Panc1 (cell line): ENCODE measurements at regions not wholly inside any gene's neighbourhood (a gene's known extent, or its start where the extent isn't known, plus 50 kb on each side); places are given as distances from the start of the nearest gene placed in this dataset.

ENCODE experiments used
- ATAC-seq: fragments of 200-7000 bp; cut with Tn5 transposase; 2 replicates; pipeline ENCODE4 v1.9.1; 2020; ENCODE audit warnings: mild to moderate bottlenecking, moderate library complexity
- BruUV-seq: library from RNA; stranded (reverse); fragments of 400-500 nt; replicated peaks from 2 replicates; lab custom pipeline; 2021; lab: Mats Ljungman, UMichigan
- CTCF ChIA-PET: fragments of 300-600 bp; sonication (Branson Sonifier 250); formaldehyde crosslinking; loops from one replicate; lab custom pipeline; 2022; ENCODE audit warnings: antibody characterized with exemption; lab: Charles Lee
- POLR2A ChIA-PET: fragments of 300-600 bp; sonication (Branson Sonifier 250); formaldehyde crosslinking; loops from one replicate; lab custom pipeline; 2022; ENCODE audit warnings: antibody characterized with exemption; lab: Charles Lee
- DNase-seq: peaks from one replicate; pipeline ENCODE4 v3.0.0-alpha.2; 2010; ENCODE audit warnings: low read depth, low spot score
- H3K27ac ChIP-seq: 2 replicates; pipeline ENCODE4 v1.5.1; 2011; ENCODE audit warnings: mild to moderate bottlenecking, low read length, inconsistent platforms
- H3K27me3 ChIP-seq: fragments of 200-500 bp; sonication (Bioruptor generic); 2 replicates; pipeline ENCODE4 v1.6.0; 2014; ENCODE audit warnings: low read length, inconsistent platforms; ENCODE audit not compliant: control insufficient read depth, insufficient read depth
- H3K36me3 ChIP-seq: fragments of 200-500 bp; sonication (Bioruptor generic); 2 replicates; pipeline ENCODE4 v1.5.1; 2014; ENCODE audit warnings: inconsistent platforms, mild to moderate bottlenecking, low read length, moderate library complexity; ENCODE audit not compliant: control insufficient read depth, insufficient read depth
- H3K4me1 ChIP-seq: 2 replicates; pipeline ENCODE4 v1.5.1; 2011; ENCODE audit warnings: inconsistent platforms, mild to moderate bottlenecking, low read length, moderate library complexity; ENCODE audit not compliant: control insufficient read depth, insufficient read depth
- H3K4me3 ChIP-seq, 2 experiments: 2 replicates each; pipeline ENCODE4 v1.5.1; 2011 to 2012; ENCODE audit warnings: low read depth in 2 of 2, low read length in 2 of 2, mild to moderate bottlenecking in 2 of 2, inconsistent platforms in 1 of 2, moderate library complexity in 1 of 2
- H3K9me3 ChIP-seq: fragments of 200-500 bp; sonication (Bioruptor generic); 2 replicates; pipeline ENCODE4 v1.5.1; 2014; ENCODE audit warnings: low read depth, mild to moderate bottlenecking, inconsistent platforms, low read length, moderate library complexity; ENCODE audit not compliant: control insufficient read depth, insufficient read depth
- POLR2AphosphoS5 ChIP-seq: IDR thresholded peaks from 2 replicates; pipeline ENCODE4 v1.6.1; 2012; ENCODE audit warnings: mild to moderate bottlenecking, low read depth, low read length, moderate library complexity
- SIN3A ChIP-seq: IDR thresholded peaks from 2 replicates; pipeline ENCODE4 v1.6.1; 2012; ENCODE audit warnings: low read depth, mild to moderate bottlenecking, low read length, moderate library complexity, borderline replicate concordance; ENCODE audit not compliant: insufficient read depth
- TCF7L2 ChIP-seq: IDR thresholded peaks from 2 replicates; pipeline ENCODE4 v1.6.1; 2011; ENCODE audit warnings: mild to moderate bottlenecking, low read depth, low read length, inconsistent platforms
- in situ Hi-C: cut with HindIII; loops from 2 replicates; pipeline ENCODE4 v1.10.0; 2016; ENCODE audit warnings: low sequenced_read_pairs, low pct_unique_long_range_greater_than_20kb
- intact Hi-C: fragments of 100-400 bp; cut with micrococcal nuclease; formaldehyde crosslinking; loops from one replicate; pipeline ENCODE4 v1.10.0; 2022; ENCODE audit not compliant: unreplicated experiment
- TF ChIP-seq, protein P1 (sequence below), 2 experiments: IDR thresholded peaks; 2 replicates each; pipeline ENCODE4 v1.6.1; 2011 to 2012; ENCODE audit warnings: low read depth in 2 of 2, control low read depth in 1 of 2, low read length in 1 of 2, mild to moderate bottlenecking in 1 of 2, moderate library complexity in 1 of 2; ENCODE audit not compliant: insufficient read depth in 1 of 2
- TF ChIP-seq, protein P2 (sequence below): fragments of 450-650 bp; IDR thresholded peaks from 2 replicates; pipeline ENCODE4 v1.5.1; 2017; ENCODE audit warnings: mild to moderate bottlenecking

DNA sequence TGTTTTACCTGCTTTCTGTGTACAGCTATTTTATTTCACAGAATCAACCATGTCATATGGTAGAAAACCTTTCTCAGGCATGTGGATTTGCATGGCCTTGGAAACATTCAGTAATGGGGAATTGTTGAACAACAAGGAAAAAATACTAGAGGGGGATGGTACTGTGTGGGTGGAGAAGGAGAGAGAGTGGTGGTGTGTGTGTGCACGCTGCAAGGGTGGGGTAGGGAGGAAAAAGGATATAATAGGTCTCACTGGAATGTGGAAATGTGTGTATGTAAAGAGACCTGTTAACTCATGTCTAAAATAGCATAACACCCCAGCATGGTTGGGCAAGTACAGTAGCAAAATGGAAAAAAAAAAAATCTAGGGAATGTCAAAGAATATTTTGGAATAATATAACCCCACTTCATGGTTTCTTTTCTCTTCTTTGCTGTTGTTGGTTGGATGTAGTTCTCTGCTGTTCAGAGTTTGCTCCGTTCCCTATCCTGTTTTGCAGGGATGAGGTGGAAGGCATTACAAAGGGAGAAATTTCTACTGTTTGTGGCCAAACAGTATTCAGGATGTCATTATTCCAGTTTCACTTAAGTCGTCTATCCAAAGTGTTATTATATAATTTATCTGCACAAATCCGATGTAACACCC is 93.9 kb upstream of the CITED2 start:
- no peaks in the 10 kb centered on the region for H3K36me3 ChIP-seq
- H3K4me1 ChIP-seq, result no peaks in the 10 kb centered on the region
- no peak for ATAC-seq
- in situ Hi-C loops (no loop called here), intact Hi-C loops (no loop called here)
- ChIA-PET CTCF (no interaction called here), POLR2A (no interaction called here)
- no TSS peak for BruUV-seq
- no peak overlapping the region for H3K27ac ChIP-seq
- TF ChIP-seq POLR2AphosphoS5, result no peak
- TF ChIP-seq, protein P1, sequence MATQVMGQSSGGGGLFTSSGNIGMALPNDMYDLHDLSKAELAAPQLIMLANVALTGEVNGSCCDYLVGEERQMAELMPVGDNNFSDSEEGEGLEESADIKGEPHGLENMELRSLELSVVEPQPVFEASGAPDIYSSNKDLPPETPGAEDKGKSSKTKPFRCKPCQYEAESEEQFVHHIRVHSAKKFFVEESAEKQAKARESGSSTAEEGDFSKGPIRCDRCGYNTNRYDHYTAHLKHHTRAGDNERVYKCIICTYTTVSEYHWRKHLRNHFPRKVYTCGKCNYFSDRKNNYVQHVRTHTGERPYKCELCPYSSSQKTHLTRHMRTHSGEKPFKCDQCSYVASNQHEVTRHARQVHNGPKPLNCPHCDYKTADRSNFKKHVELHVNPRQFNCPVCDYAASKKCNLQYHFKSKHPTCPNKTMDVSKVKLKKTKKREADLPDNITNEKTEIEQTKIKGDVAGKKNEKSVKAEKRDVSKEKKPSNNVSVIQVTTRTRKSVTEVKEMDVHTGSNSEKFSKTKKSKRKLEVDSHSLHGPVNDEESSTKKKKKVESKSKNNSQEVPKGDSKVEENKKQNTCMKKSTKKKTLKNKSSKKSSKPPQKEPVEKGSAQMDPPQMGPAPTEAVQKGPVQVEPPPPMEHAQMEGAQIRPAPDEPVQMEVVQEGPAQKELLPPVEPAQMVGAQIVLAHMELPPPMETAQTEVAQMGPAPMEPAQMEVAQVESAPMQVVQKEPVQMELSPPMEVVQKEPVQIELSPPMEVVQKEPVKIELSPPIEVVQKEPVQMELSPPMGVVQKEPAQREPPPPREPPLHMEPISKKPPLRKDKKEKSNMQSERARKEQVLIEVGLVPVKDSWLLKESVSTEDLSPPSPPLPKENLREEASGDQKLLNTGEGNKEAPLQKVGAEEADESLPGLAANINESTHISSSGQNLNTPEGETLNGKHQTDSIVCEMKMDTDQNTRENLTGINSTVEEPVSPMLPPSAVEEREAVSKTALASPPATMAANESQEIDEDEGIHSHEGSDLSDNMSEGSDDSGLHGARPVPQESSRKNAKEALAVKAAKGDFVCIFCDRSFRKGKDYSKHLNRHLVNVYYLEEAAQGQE (IDR thresholded peaks at IDR 0.05; ENCODE audit: insufficient read depth in 1 of 2, low read depth in 2 of 2, low read length in 1 of 2), result no peak
- TF ChIP-seq TCF7L2, result no peak
- TF ChIP-seq, protein P2, sequence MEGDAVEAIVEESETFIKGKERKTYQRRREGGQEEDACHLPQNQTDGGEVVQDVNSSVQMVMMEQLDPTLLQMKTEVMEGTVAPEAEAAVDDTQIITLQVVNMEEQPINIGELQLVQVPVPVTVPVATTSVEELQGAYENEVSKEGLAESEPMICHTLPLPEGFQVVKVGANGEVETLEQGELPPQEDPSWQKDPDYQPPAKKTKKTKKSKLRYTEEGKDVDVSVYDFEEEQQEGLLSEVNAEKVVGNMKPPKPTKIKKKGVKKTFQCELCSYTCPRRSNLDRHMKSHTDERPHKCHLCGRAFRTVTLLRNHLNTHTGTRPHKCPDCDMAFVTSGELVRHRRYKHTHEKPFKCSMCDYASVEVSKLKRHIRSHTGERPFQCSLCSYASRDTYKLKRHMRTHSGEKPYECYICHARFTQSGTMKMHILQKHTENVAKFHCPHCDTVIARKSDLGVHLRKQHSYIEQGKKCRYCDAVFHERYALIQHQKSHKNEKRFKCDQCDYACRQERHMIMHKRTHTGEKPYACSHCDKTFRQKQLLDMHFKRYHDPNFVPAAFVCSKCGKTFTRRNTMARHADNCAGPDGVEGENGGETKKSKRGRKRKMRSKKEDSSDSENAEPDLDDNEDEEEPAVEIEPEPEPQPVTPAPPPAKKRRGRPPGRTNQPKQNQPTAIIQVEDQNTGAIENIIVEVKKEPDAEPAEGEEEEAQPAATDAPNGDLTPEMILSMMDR, result no peak
- no peak for TF ChIP-seq SIN3A
- H3K9me3 ChIP-seq, result no peaks in the 10 kb centered on the region
- H3K27me3 ChIP-seq, result no peaks in the 10 kb centered on the region
- no peak for DNase-seq
- no peak overlapping the region for H3K4me3 ChIP-seq

DNA sequence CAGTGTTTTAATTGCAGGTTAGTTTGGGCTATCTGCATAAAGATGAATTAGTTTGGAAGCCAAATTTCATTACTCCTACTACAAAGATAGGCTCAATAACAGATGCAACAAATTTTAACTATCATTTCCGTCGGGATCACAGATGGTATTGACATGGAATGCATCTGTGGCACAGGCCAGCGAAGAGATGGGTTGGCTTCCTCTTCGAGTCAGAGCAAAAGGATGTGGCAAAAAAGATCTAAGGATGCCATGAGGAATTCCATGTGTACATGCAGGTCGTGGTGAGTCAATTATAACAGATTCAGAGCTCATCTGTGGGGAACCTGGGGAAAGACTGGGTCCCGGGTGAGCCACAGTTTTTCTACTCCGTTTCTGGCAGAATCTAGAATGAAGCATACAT is 83.0 kb upstream of the CITED2 start:
- Histone ChIP-seq H3K9me3 (no peaks in the 10 kb centered on the region), H3K27me3 (no peaks in the 10 kb centered on the region), H3K4me1 (no peaks in the 10 kb centered on the region), H3K27ac (no peak overlapping the region), H3K4me3 (no peak overlapping the region), H3K36me3 (no peaks in the 10 kb centered on the region)
- POLR2A ChIA-PET, result no interaction called here
- CTCF ChIA-PET, result no interaction called here
- intact Hi-C loops, result no loop called here
- BruUV-seq, result no TSS peak
- DNase-seq, result no peak
- in situ Hi-C loops, result no loop called here
- TF ChIP-seq, protein P1 (IDR thresholded peaks at IDR 0.05; ENCODE audit: insufficient read depth in 1 of 2, low read depth in 2 of 2, low read length in 1 of 2), result no peak
- TF ChIP-seq POLR2AphosphoS5 (no peak), TCF7L2 (no peak), SIN3A (no peak)
- TF ChIP-seq, protein P2, result no peak
- no peak for ATAC-seq
